ENCODE measurements at regions not wholly inside any gene's neighbourhood (a gene's known extent, or its start where the extent isn't known, plus 50 kb on each side); places are given as distances from the start of the nearest gene placed in this dataset.

DNA sequence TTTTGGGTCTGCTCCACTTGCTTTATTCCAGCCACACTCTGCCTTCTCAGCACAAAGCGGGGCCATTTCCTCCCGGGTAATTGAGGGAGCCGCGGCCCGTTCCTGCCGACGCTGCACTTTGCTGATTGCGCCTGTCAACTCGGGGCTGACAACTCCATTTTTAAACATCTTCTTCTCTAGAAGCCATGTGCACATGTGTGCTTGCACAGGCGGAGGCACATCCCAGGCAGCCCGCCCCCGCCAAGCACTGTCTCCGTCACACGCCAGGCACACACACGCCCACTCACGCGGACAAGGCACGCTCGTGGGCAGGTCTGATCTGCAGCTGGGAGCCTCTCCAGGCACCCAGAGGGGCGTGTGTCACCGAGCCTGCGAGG is 63.2 kb downstream of the ENGASE start:
- Histone ChIP-seq H3K4me2 (ENCODE audit: low read depth, low read length, poor library complexity, severe bottlenecking) (no peak overlapping the region), H4K20me1 (ENCODE audit: insufficient read depth, low read length, poor library complexity, severe bottlenecking) (no peaks in the 10 kb centered on the region), H3K4me3 (ENCODE audit: low read length, poor library complexity, severe bottlenecking) (no peak overlapping the region), H3K9me2 (replicated peaks; ENCODE audit: low read depth, low read length) (no peaks in the 10 kb centered on the region), H2AFZ (ENCODE audit: low read length) (no peak overlapping the region), H3K79me2 (ENCODE audit: insufficient read depth, low read length) (no peaks in the 10 kb centered on the region), H3K9me3 (ENCODE audit: insufficient read depth, low read depth, low read length) (no peaks in the 10 kb centered on the region), H3K4me1 (ENCODE audit: insufficient read depth, low read length, poor library complexity, severe bottlenecking) (no peaks in the 10 kb centered on the region), H3K36me3 (ENCODE audit: insufficient read depth, low read length) (no peaks in the 10 kb centered on the region), H3K27me3 (ENCODE audit: insufficient read depth, low read length, poor library complexity, severe bottlenecking) (no peaks in the 10 kb centered on the region), H3F3A (ENCODE audit: low read depth) (no peaks in the 10 kb centered on the region), H3K9ac (ENCODE audit: low read depth, low read length, poor library complexity, severe bottlenecking) (no peak overlapping the region)
- TF ChIP-seq, protein P1, sequence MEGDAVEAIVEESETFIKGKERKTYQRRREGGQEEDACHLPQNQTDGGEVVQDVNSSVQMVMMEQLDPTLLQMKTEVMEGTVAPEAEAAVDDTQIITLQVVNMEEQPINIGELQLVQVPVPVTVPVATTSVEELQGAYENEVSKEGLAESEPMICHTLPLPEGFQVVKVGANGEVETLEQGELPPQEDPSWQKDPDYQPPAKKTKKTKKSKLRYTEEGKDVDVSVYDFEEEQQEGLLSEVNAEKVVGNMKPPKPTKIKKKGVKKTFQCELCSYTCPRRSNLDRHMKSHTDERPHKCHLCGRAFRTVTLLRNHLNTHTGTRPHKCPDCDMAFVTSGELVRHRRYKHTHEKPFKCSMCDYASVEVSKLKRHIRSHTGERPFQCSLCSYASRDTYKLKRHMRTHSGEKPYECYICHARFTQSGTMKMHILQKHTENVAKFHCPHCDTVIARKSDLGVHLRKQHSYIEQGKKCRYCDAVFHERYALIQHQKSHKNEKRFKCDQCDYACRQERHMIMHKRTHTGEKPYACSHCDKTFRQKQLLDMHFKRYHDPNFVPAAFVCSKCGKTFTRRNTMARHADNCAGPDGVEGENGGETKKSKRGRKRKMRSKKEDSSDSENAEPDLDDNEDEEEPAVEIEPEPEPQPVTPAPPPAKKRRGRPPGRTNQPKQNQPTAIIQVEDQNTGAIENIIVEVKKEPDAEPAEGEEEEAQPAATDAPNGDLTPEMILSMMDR (conservative IDR thresholded peaks at IDR 0.05; ENCODE audit: low read length): no peak
- no peak for TF ChIP-seq EZH2phosphoT487 (IDR thresholded peaks at IDR 0.05; ENCODE audit: borderline replicate concordance)

DNA sequence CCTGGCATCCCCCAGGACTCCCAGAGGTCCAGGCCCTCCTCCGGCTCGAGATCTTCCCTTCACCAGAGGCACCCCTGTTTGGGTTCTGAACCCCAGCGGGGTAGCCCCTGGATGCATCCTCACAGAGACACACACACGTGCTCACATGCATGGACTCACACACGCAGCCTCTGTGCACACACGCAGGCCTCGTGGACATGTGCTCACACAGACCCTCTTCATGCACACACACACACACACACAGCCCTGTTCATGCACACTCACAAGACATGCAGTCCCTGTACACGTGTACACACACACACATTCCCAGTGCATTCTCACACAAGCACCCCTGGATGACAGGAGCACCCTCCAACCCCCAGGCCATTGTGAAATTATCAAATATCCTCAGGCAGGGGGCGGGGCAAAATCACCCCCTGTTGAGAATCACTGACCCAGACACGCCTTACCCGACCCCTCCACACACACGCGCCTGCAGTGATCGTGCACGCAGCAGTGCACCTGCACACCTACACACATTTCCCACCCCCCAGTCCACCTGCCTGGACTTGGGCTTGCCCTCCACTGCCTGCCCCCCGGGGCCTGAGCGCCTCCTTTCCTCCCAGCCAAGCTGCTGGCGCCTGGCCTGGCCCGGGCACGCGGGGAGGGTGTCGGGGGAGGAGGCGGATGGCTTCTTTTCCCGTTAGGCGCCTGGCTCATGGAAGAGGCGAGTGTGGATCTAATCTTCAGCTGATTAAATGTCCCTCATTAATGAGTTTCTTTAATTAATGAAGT is 62.6 kb downstream of the ENGASE start:
- H3F3A ChIP-seq (ENCODE audit: low read depth): no peaks in the 10 kb centered on the region
- no peaks in the 10 kb centered on the region for H3K9me2 ChIP-seq (replicated peaks; ENCODE audit: low read depth, low read length)
- H3K9me3 ChIP-seq (ENCODE audit: insufficient read depth, low read depth, low read length): no peaks in the 10 kb centered on the region
- no peaks in the 10 kb centered on the region for H3K4me1 ChIP-seq (ENCODE audit: insufficient read depth, low read length, poor library complexity, severe bottlenecking)
- no peaks in the 10 kb centered on the region for H3K27me3 ChIP-seq (ENCODE audit: insufficient read depth, low read length, poor library complexity, severe bottlenecking)
- no peaks in the 10 kb centered on the region for H3K79me2 ChIP-seq (ENCODE audit: insufficient read depth, low read length)
- no peak overlapping the region for H3K9ac ChIP-seq (ENCODE audit: low read depth, low read length, poor library complexity, severe bottlenecking)
- H2AFZ ChIP-seq (ENCODE audit: low read length): no peak overlapping the region
- H4K20me1 ChIP-seq (ENCODE audit: insufficient read depth, low read length, poor library complexity, severe bottlenecking): no peaks in the 10 kb centered on the region
- no peak overlapping the region for H3K4me2 ChIP-seq (ENCODE audit: low read depth, low read length, poor library complexity, severe bottlenecking)
- H3K36me3 ChIP-seq (ENCODE audit: insufficient read depth, low read length): no peaks in the 10 kb centered on the region
- H3K4me3 ChIP-seq (ENCODE audit: low read length, poor library complexity, severe bottlenecking): no peak overlapping the region
- TF ChIP-seq, protein P1 (conservative IDR thresholded peaks at IDR 0.05; ENCODE audit: low read length): no peak
- TF ChIP-seq EZH2phosphoT487 (IDR thresholded peaks at IDR 0.05; ENCODE audit: borderline replicate concordance): no peak

- no peaks in the 10 kb centered on the region for H3K27me3 ChIP-seq (ENCODE audit: insufficient read depth, low read length, poor library complexity, severe bottlenecking)
Measured at GRCh38 chr17:79136596-79136995, 62.0 kb downstream of the ENGASE start.

More at GRCh38 chr17:79136596-79136995, 62.0 kb downstream of the ENGASE start:
- Histone ChIP-seq H3K9me3 (ENCODE audit: insufficient read depth, low read depth, low read length) (no peaks in the 10 kb centered on the region), H2AFZ (ENCODE audit: low read length) (no peak overlapping the region), H3K79me2 (ENCODE audit: insufficient read depth, low read length) (no peaks in the 10 kb centered on the region), H3K9ac (ENCODE audit: low read depth, low read length, poor library complexity, severe bottlenecking) (no peak overlapping the region), H3K4me2 (ENCODE audit: low read depth, low read length, poor library complexity, severe bottlenecking) (no peak overlapping the region), H3K4me3 (ENCODE audit: low read length, poor library complexity, severe bottlenecking) (no peak overlapping the region), H3K36me3 (ENCODE audit: insufficient read depth, low read length) (no peaks in the 10 kb centered on the region), H3F3A (ENCODE audit: low read depth) (no peaks in the 10 kb centered on the region), H3K4me1 (ENCODE audit: insufficient read depth, low read length, poor library complexity, severe bottlenecking) (no peaks in the 10 kb centered on the region), H3K9me2 (replicated peaks; ENCODE audit: low read depth, low read length) (no peaks in the 10 kb centered on the region), H4K20me1 (ENCODE audit: insufficient read depth, low read length, poor library complexity, severe bottlenecking) (no peaks in the 10 kb centered on the region)
- TF ChIP-seq, protein P1 (conservative IDR thresholded peaks at IDR 0.05; ENCODE audit: low read length): no peak
- TF ChIP-seq EZH2phosphoT487 (IDR thresholded peaks at IDR 0.05; ENCODE audit: borderline replicate concordance): no peak
